Psoas muscle (tissue), 7 donors: ENCODE measurements at regions not wholly inside any gene's neighbourhood (a gene's known extent, or its start where the extent isn't known, plus 50 kb on each side); places are given as distances from the start of the nearest gene placed in this dataset.

Experiments used
- ATAC-seq, 4 donors: fragments of 200-7000 bp; cut with Tn5 transposase; one replicate each; pipeline ENCODE4 v1.9.1; 2020; ENCODE audit warnings: moderate library complexity in 3 of 4, mild to moderate bottlenecking in 2 of 4
- DNase-seq, 2 donors: peaks; one replicate each; pipeline ENCODE4 v3.0.0-alpha.2; 2020
- H3K27ac ChIP-seq: fragments of 200-600 bp; one replicate; pipeline ENCODE4 v1.8.0; 2022
- H3K27me3 ChIP-seq, 3 donors: fragments of 200-600 bp in 1 of 3; one replicate each; pipeline versions ENCODE4 v1.6.1 to v1.8.0; 2013 to 2022; ENCODE audit warnings: low read length in 2 of 3, mild to moderate bottlenecking in 2 of 3, moderate library complexity in 1 of 3; ENCODE audit not compliant: insufficient read depth in 3 of 3
- H3K36me3 ChIP-seq, 2 donors: fragments of 200-600 bp in 1 of 2; one replicate each; pipeline versions ENCODE4 v1.6.1 to v1.8.0; 2013 to 2022; ENCODE audit warnings: low read depth in 1 of 2, mild to moderate bottlenecking in 1 of 2, moderate library complexity in 1 of 2; ENCODE audit not compliant: insufficient read depth in 1 of 2
- H3K4me1 ChIP-seq: fragments of 200-600 bp; one replicate; pipeline ENCODE4 v1.8.0; 2022
- H3K4me3 ChIP-seq: fragments of 200-600 bp; one replicate; pipeline ENCODE4 v1.8.0; 2022; ENCODE audit warnings: mild to moderate bottlenecking
- H3K9me3 ChIP-seq: fragments of 200-600 bp; one replicate; pipeline ENCODE4 v1.8.0; 2022
- CTCF ChIP-seq: fragments of 200-600 bp; IDR thresholded peaks from one replicate; pipeline ENCODE4 v1.8.0; 2022; ENCODE audit warnings: antibody characterized with exemption
- WGBS, 3 donors: extraction: QIAGEN DNeasy Blood & Tissue Kit; methylation state at CpG; one replicate each; pipeline versions ENCODE4 v1.1.6 to v1.1.7; 2013; 5-methylcytosine and 5-hydroxymethylcytosine counted together
- intact Hi-C, 2 donors: fragments of 100-400 bp; cut with DNase I; formaldehyde crosslinking; loops; one replicate each; pipeline versions ENCODE4 v1.11.0 to v1.14.2; 2022
- donor health status: healthy with polysubstance abuse.
- donor health status: DM: no; HTN: no; CAD: no; lungs with moderate emphysema.
- donor health status: Bipolar disorder and iron deficiency.
- donor health status: healthy.
- donor health status: DM: yes; HTN: yes; CAD: no.
- donor health status: DM: no; HTN: no; CAD: no.
- donor health status: DM: yes; HTN: yes; CAD: no.

DNA sequence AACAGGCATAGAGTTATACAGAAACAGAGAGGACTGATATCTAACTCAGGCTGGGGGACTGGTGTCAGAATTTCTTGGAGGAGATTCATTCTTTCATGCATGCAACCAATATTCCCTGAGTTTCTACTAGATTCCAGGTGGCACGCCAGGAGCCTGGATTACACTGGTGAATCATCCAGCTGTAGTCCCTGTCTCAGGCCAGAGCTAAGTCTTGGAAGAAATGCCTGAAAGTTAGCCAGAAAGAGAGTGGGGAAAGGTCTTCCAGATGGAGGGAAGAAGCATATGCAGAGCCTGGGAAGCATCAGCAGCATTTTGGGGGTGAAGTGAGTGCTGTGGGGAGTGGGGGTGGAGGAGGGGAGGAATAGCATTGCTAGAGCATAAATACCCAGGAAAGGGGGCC, 239.1 kb downstream of the OMA1 start:
- no peak for TF ChIP-seq CTCF
- DNase-seq (no peak), ATAC-seq (no peak)
- Histone ChIP-seq H3K4me3 (no peak overlapping the region), H3K27me3 (no peaks in the 10 kb centered on the region), H3K4me1 (no peaks in the 10 kb centered on the region), H3K36me3 (no peaks in the 10 kb centered on the region), H3K9me3 (no peaks in the 10 kb centered on the region), H3K27ac (no peak overlapping the region)
- 56 to 69% (median 65%) methylated on average over 1 of the region's 1 CpG for WGBS, 3 donors
- intact Hi-C loops: no loop called here

DNA sequence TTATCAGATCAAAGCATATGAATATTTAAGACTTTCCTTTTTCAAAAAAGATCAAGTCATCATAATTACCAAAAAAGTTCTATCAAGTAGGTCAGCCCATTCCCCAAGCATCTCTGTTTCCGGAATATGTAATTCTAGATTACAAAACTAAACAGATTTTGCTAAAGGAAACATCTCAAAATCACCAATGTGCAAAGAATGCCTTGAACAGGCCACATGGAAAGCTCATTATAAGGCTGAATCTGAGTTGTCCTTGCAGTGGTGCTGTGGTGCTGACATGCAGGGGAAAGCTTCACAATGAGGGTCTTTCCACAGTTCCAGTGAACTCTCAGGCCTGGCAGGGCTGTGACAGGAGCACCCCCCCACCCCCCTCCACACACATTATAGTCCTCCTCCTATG, 240.9 kb downstream of the OMA1 start:
- Histone ChIP-seq H3K27me3 (no peaks in the 10 kb centered on the region), H3K4me1 (no peaks in the 10 kb centered on the region), H3K9me3 (no peaks in the 10 kb centered on the region), H3K27ac (no peak overlapping the region), H3K36me3 (no peaks in the 10 kb centered on the region), H3K4me3 (no peak overlapping the region)
- ATAC-seq: no peak
- intact Hi-C loops: no loop called here
- TF ChIP-seq CTCF: no peak
- no peak for DNase-seq
- 52 to 80% (median 61%) methylated on average over 1 of the region's 1 CpG for WGBS, 3 donors

GRCh38 chr1:58304346-58304975, 242.1 kb downstream of the OMA1 start:
- no peak for ATAC-seq
- intact Hi-C loops: no loop called here
- Histone ChIP-seq H3K4me1 (no peaks in the 10 kb centered on the region), H3K27me3 (no peaks in the 10 kb centered on the region), H3K27ac (no peak overlapping the region), H3K4me3 (no peak overlapping the region), H3K9me3 (no peaks in the 10 kb centered on the region), H3K36me3 (no peaks in the 10 kb centered on the region)
- no peak for TF ChIP-seq CTCF
- WGBS, 3 donors: 63 to 71% (median 65%) methylated on average over 5 of the region's 5 CpGs
- DNase-seq: no peak

DNA sequence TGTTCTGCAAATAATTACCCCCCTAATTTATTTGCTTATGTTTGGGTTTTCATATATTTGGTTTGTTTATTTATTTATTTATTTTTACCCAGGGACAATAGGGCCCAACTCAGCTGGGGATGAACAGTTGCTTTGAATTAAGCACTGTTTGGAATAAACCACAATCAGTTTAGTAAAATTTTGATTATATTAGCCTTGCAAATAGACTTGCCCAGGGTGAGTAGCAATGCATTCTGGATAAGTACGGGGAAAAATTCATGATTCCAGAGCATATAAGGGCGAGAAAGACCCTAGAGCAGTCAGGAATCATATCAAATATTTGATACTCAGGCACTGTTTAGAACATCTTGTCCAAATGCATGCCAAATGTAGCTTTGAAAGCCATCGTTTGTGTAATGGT, 242.7 kb downstream of the OMA1 start:
- WGBS, 3 donors: 45 to 54% (median 52%) methylated on average over 3 of the region's 3 CpGs
- ATAC-seq (no peak), DNase-seq (no peak)
- no peaks in the 10 kb centered on the region for H3K4me1 ChIP-seq
- H3K36me3 ChIP-seq: no peaks in the 10 kb centered on the region
- intact Hi-C loops: no loop called here
- no peak for TF ChIP-seq CTCF
- H3K4me3 ChIP-seq: no peak overlapping the region
- H3K27me3 ChIP-seq: no peaks in the 10 kb centered on the region
- H3K27ac ChIP-seq: no peak overlapping the region
- H3K9me3 ChIP-seq: no peaks in the 10 kb centered on the region

DNA sequence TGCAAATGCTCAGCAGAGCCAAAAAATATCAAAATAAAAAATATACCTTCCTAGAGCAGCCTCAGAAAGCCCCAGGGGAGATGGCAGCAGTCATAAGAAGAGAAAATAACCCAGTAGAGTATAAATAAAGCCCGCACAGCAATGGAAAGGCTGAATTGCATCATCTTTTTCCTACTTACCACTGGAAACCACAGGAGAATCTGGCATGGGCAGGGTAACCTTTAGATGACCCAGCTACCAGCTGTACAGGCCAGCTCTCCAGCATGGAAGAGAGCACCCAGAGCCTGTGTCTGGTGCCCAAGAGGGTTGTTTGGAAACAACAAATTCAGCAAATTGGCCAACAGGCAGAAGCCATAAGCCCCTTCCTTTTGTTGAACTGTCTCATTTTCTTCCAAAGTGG, 253.1 kb downstream of the OMA1 start:
- Histone ChIP-seq H3K4me3 (no peak overlapping the region), H3K36me3 (no peaks in the 10 kb centered on the region), H3K27me3 (no peaks in the 10 kb centered on the region), H3K27ac (no peak overlapping the region), H3K4me1 (peaks cover 3% of the 10 kb centered on the region), H3K9me3 (no peaks in the 10 kb centered on the region)
- no peak for TF ChIP-seq CTCF
- no peak for DNase-seq
- intact Hi-C loops: no loop called here
- 10 to 57% (median 33%) methylated on average over 1 of the region's 1 CpG for WGBS, 3 donors
- peak in 2 of 4 donors; percentile 70 to 86 for ATAC-seq
